HUDEP-2 (cell line): ENCODE measurements at regions not wholly inside any gene's neighbourhood (a gene's known extent, or its start where the extent isn't known, plus 50 kb on each side); places are given as distances from the start of the nearest gene placed in this dataset.

ENCODE experiments used
- DNase-seq, 76 experiments: peaks; one replicate each; lab custom pipeline; 2025; ENCODE audit not compliant: unreplicated experiment in 76 of 76; lab: John Stamatoyannopoulos, UW

DNA sequence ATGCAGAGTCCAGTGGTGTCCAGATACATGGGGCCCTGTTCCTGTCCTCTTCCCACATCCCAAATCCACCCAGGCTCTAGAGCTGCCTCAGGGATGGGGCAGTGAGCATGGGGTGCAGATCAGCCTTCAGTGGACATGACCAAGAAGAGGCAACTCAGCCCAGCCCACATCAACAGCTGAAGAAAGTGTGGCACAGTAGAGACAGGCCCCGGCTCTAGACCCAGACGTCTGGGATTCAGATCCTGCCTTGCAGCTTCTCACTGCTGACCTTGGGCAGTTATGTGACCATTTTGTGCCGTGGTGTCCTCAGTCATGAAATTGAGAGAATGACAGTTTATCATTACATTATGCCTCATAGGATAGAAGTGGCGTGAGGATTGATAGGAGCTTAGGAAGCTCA, 54.6 kb upstream of the CST7 start:
- no peak for DNase-seq

DNA sequence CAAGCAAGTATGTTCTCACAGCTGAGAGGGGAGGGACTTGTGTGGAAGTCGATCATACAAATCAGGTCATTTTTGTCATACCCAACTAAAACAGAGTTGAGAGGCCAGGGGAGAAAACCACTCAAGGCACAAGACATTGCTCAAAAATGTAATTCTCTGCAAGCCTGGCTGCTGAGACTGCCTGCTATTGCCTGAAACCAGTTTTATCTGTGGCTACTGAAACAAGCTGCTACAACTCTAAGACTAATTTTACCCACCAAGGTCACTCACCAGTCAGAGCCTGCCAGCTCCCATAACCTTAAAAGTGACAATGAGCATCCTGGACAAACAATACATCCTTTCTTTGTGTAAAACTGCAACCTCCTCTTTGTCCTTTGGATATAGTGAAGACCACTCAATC, 54.1 kb upstream of the CST7 start:
- no peak for DNase-seq

DNA sequence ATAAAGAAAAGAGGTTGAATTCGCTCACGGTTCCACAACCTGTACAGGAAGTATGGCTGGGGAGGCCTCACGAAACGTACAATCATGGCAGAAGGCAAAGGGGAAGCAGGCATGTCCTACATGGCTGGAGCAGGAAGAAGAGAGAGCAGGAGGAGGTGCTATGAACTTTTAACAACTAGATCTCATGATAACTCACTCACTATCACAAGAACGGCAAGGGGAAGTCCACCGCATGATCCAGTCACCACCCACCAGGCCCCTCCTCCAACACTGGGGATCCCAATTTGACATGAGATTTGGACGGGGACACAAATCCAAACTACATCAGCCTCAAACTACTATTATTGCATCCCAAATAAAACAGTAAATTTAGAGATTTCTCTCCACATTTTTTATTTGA, 53.6 kb upstream of the CST7 start:
- no peak for DNase-seq

DNA sequence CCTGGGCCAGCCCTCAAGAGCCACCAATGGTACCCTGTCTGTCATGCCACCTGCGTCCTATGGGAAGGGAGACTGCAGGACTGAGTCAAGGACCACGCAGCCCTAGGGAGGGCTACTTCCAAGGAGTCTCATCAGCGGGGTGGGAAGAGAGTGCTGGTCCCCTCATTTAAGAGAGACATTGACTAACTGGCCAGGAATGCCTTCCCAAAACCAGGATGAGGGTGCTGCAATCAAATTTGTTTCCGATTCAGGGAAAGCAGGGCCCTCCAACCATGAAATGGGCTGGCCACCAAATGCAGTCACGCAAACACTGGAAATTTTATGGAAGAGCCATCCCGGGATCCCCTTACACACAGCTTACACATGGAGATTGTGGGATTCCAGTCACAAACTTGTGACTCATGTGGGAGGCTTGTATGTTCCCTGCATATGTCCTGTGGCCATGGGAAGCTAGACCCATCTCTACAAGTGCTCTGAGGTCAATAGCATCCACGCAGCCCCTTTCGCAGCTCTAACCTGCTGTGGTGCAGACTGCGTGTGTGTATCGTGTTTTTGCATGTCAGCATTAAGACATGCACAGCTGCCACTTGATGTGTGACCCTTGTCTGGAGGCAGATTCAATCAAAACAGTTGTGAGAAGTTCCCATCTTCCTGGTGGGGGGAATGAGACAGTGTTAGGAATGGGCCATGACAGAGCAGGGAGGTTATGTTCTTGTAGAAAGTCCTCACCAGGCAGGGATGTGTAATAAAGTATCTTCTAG, 53.0 kb upstream of the CST7 start:
- no peak for DNase-seq

DNA sequence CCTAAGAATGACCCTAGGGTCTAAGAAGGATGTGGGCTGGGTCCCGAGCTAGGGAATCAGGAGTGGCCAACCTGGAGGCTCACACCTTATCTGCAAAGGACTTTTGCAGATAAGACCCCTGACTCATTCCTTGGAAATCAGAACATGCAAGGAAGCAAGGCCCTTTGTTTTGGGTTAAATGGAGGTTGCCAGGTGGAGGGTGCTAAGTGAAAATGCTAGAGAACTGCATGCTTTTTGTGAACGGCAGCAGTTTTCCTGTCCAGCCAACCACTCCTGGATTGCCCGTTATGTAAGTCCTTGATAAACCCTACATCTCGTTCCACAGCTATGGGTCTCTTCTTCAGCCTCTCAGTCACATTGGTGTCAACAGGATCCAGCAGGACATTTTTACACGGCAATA, 52.1 kb upstream of the CST7 start:
- no peak for DNase-seq

DNA sequence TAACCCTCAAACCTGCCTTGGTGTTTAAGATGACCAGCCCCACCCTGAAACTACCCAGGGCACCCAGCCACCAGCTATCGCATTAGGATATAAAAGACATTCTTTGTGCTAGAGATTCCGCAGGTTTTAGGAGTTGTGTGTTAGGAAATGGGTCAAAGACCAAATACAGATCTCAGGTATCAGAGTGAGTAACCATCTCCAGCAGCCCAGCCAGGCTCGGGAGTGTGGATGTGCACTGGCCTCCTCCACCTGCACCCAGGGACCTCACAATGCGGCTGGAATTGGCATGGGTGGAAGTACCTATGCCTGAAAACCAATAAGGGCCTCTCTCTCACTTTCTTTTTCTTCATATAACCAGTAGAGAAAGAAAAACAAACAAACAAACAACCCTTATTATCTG, 51.1 kb upstream of the CST7 start:
- DNase-seq = no peak

DNA sequence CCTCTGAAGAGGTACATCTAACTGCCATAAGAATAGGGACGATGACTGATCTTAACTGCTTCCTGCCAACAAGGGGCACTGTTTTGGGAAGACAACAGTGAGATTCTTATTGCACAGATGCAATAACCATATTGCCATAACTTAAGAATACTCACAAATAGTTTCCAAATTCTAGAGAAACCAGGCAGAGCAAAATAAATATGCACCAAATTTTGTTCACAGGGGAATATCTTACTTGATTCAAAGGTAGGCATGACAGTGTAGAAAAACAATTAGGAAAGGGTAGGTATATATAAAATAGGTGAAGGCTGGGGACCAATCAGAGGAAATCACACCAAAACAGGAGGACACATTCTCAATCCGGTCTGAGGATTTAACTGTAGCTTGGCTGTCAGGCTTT, 49.9 kb upstream of the CST7 start:
- DNase-seq = no peak
